Panc1 (cell line): ENCODE measurements at regions not wholly inside any gene's neighbourhood (a gene's known extent, or its start where the extent isn't known, plus 50 kb on each side); places are given as distances from the start of the nearest gene placed in this dataset.

Source experiments
- CTCF ChIP-seq: fragments of 450-650 bp; IDR thresholded peaks from 2 replicates; pipeline ENCODE4 v1.5.1; 2017; ENCODE audit warnings: mild to moderate bottlenecking
- POLR2AphosphoS5 ChIP-seq: IDR thresholded peaks from 2 replicates; pipeline ENCODE4 v1.6.1; 2012; ENCODE audit warnings: mild to moderate bottlenecking, low read depth, low read length, moderate library complexity
- REST ChIP-seq, 2 experiments: IDR thresholded peaks; 2 replicates each; pipeline ENCODE4 v1.6.1; 2011 to 2012; ENCODE audit warnings: low read depth in 2 of 2, control low read depth in 1 of 2, low read length in 1 of 2, mild to moderate bottlenecking in 1 of 2, moderate library complexity in 1 of 2; ENCODE audit not compliant: insufficient read depth in 1 of 2
- SIN3A ChIP-seq: IDR thresholded peaks from 2 replicates; pipeline ENCODE4 v1.6.1; 2012; ENCODE audit warnings: low read depth, mild to moderate bottlenecking, low read length, moderate library complexity, borderline replicate concordance; ENCODE audit not compliant: insufficient read depth

GRCh38 chr2:120448961-120449810 is 103.2 kb downstream of the INHBB start:
- TF ChIP-seq CTCF (no peak), POLR2AphosphoS5 (no peak), REST (IDR thresholded peaks at IDR 0.05; ENCODE audit: insufficient read depth in 1 of 2, low read depth in 2 of 2, low read length in 1 of 2) (no peak), SIN3A (no peak)
